B cell (primary cell): ENCODE measurements at regions not wholly inside any gene's neighbourhood (a gene's known extent, or its start where the extent isn't known, plus 50 kb on each side); places are given as distances from the start of the nearest gene placed in this dataset.

ENCODE experiments used
- CTCF ChIP-seq: fragments of 200-600 bp; IDR thresholded peaks from one replicate; pipeline ENCODE4 v1.8.0; 2022; ENCODE audit warnings: antibody characterized with exemption, mild to moderate bottlenecking
- EZH2 ChIP-seq: IDR thresholded peaks from 2 replicates; pipeline ENCODE4 v1.6.1; 2012; ENCODE audit warnings: borderline replicate concordance, low read depth, mild to moderate bottlenecking, moderate library complexity, low read length; ENCODE audit not compliant: insufficient read depth, poor library complexity, severe bottlenecking

GRCh38 chr14:51473351-51473750 is 178.4 kb upstream of the FRMD6 start:
- no peak for TF ChIP-seq CTCF
- TF ChIP-seq EZH2 = no peak
